CD4-positive, alpha-beta memory T cell (primary cell): ENCODE measurements at regions not wholly inside any gene's neighbourhood (a gene's known extent, or its start where the extent isn't known, plus 50 kb on each side); places are given as distances from the start of the nearest gene placed in this dataset.

Source experiments
- CTCF ChIA-PET: fragments of 350-600 bp; sonication (Branson Sonifier 250); formaldehyde crosslinking; loops from one replicate; lab custom pipeline; 2021; ENCODE audit warnings: inconsistent platforms; ENCODE audit not compliant: partially characterized antibody; lab: Charles Lee
- POLR2A ChIA-PET: fragments of 350-600 bp; sonication (Branson Sonifier 250); formaldehyde crosslinking; loops from one replicate; lab custom pipeline; 2021; ENCODE audit not compliant: partially characterized antibody; lab: Charles Lee
- DNase-seq, 5 donors: peaks; one replicate each; pipeline versions ENCODE4 v3.0.0 to v3.0.0-alpha.2; 2020 to 2022; ENCODE audit warnings: mixed read lengths in 1 of 5
- H3K27ac ChIP-seq: one replicate; pipeline ENCODE4 v1.7.0; 2013; ENCODE audit warnings: low read depth, low read length
- H3K27me3 ChIP-seq: 2 replicates; pipeline ENCODE4 v1.7.0; 2013; ENCODE audit warnings: mild to moderate bottlenecking, low read length, moderate library complexity; ENCODE audit not compliant: insufficient read depth
- H3K36me3 ChIP-seq: 2 replicates; pipeline ENCODE4 v1.7.0; 2013; ENCODE audit warnings: mild to moderate bottlenecking, low read length, moderate library complexity; ENCODE audit not compliant: insufficient read depth
- H3K4me1 ChIP-seq: 2 replicates; pipeline ENCODE4 v1.7.0; 2013; ENCODE audit warnings: mild to moderate bottlenecking, low read length, moderate library complexity; ENCODE audit not compliant: insufficient read depth
- H3K4me3 ChIP-seq, 2 donors: one replicate each; pipeline ENCODE4 v1.7.0; 2013; ENCODE audit warnings: low read length in 2 of 2, mild to moderate bottlenecking in 1 of 2
- H3K9me3 ChIP-seq, 2 donors: one replicate each; pipeline ENCODE4 v1.7.0; 2013; ENCODE audit warnings: low read length in 2 of 2, control low read depth in 1 of 2; ENCODE audit not compliant: control insufficient read depth in 1 of 2
- H3K27ac Mint-ChIP-seq, 7 donors: one replicate each; pipeline ENCODE4 v1.8.0; 2020 to 2021; ENCODE audit warnings: mixed read lengths in 7 of 7, mild to moderate bottlenecking in 6 of 7, inconsistent platforms in 3 of 7, moderate library complexity in 3 of 7
- H3K27me3 Mint-ChIP-seq, 2 donors: one replicate each; pipeline ENCODE4 v1.8.0; 2020 to 2021; ENCODE audit warnings: mixed read lengths in 2 of 2
- H3K36me3 Mint-ChIP-seq, 2 donors: one replicate each; pipeline ENCODE4 v1.8.0; 2020 to 2021; ENCODE audit warnings: mixed read lengths in 2 of 2, inconsistent platforms in 1 of 2, mild to moderate bottlenecking in 1 of 2
- H3K4me1 Mint-ChIP-seq, 4 donors: one replicate each; pipeline ENCODE4 v1.8.0; 2020 to 2021; ENCODE audit warnings: mixed read lengths in 4 of 4, mild to moderate bottlenecking in 1 of 4
- H3K4me3 Mint-ChIP-seq, 8 donors: one replicate each; pipeline ENCODE4 v1.8.0; 2020 to 2021; ENCODE audit warnings: mixed read lengths in 8 of 8, mild to moderate bottlenecking in 7 of 8, moderate library complexity in 6 of 8, inconsistent platforms in 3 of 8
- H3K9me3 Mint-ChIP-seq, 8 donors: one replicate each; pipeline ENCODE4 v1.8.0; 2020 to 2021; ENCODE audit warnings: mixed read lengths in 8 of 8, mild to moderate bottlenecking in 5 of 8, inconsistent platforms in 3 of 8, moderate library complexity in 1 of 8
- intact Hi-C: fragments of 100-400 bp; cut with micrococcal nuclease; formaldehyde crosslinking; loops from one replicate; pipeline ENCODE4 v1.15.1; 2023

GRCh38 chr3:111362381-111363009 lies 179.5 kb upstream of the CD96 start:
- Histone ChIP-seq H3K27ac (no peak overlapping the region), H3K27me3 (no peaks in the 10 kb centered on the region), H3K4me1 (no peaks in the 10 kb centered on the region), H3K36me3 (no peaks in the 10 kb centered on the region), H3K9me3 (no peaks in the 10 kb centered on the region), H3K4me3 (no peak overlapping the region)
- H3K4me1 Mint-ChIP-seq, result no peaks in the 10 kb centered on the region
- H3K36me3 Mint-ChIP-seq, result no peaks in the 10 kb centered on the region
- H3K4me3 Mint-ChIP-seq, result no peak overlapping the region
- DNase-seq, result no peak
- no peak overlapping the region for H3K27ac Mint-ChIP-seq
- ChIA-PET POLR2A (no interaction called here), CTCF (interaction anchor here (1.0 kb wide), 1 partner anchor 352 kb away, joined by 3 read pairs; no protein-coding TSS in a partner anchor)
- H3K9me3 Mint-ChIP-seq, result peaks cover 0 to 4% (median 0%) of the 10 kb centered on the region in 8 donors
- no peaks in the 10 kb centered on the region for H3K27me3 Mint-ChIP-seq
- intact Hi-C loops, result no loop called here

DNA sequence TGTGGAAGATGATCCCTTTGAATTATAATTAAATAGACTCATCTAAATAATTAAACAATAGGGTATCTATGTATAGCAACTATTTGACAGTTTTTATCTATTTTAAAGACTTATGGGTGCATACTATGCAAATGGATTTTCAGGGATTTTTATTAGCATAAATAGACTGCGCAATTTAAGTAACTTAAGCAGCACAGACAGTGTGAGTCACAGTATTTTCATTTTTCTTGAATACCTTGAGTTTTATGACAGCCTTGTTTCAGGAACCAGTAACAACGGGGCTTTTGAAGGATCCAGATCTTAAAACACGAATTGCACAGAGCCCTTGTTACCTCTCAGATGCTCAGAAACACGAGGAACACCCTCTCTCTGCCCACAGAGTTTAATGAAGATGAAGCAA lies 175.5 kb upstream of the CD96 start:
- peaks cover 0 to 20% (median 15%) of the 10 kb centered on the region in 8 donors for H3K9me3 Mint-ChIP-seq
- H3K27me3 ChIP-seq, result no peaks in the 10 kb centered on the region
- no peaks in the 10 kb centered on the region for H3K4me1 ChIP-seq
- H3K27ac Mint-ChIP-seq, result no peak overlapping the region
- no peaks in the 10 kb centered on the region for H3K4me1 Mint-ChIP-seq
- no peaks in the 10 kb centered on the region for H3K36me3 ChIP-seq
- peaks cover 2 to 4% of the 10 kb centered on the region in 2 donors for H3K36me3 Mint-ChIP-seq
- intact Hi-C loops, result no loop called here
- H3K4me3 ChIP-seq, result no peak overlapping the region
- no peak for DNase-seq
- ChIA-PET POLR2A (no interaction called here), CTCF (no interaction called here)
- H3K4me3 Mint-ChIP-seq, result no peak overlapping the region
- H3K27ac ChIP-seq, result no peak overlapping the region
- no peaks in the 10 kb centered on the region for H3K9me3 ChIP-seq
- H3K27me3 Mint-ChIP-seq, result no peaks in the 10 kb centered on the region

DNA sequence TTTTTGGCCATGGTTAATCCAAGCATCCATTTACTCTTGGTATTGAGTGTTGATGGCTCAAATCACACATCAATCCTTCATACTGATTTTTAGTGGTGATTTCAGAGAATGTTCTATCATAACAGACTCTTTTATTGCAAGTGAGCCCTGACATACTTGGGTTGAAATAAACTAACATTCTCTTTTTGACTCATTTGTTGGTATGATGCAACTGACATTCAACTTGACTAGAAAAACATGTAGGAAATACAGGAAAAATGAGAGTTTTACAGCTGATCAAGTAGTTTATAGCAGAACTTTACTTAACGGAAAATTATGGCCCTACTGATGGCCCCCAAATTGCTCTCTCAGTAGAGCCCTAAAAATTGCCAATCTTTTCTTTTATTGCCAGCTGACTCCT lies 173.9 kb upstream of the CD96 start:
- no peaks in the 10 kb centered on the region for H3K36me3 ChIP-seq
- Mint-ChIP-seq H3K4me3 (no peak overlapping the region), H3K27ac (no peak overlapping the region), H3K4me1 (no peaks in the 10 kb centered on the region), H3K27me3 (no peaks in the 10 kb centered on the region), H3K9me3 (peaks cover 0 to 31% (median 28%) of the 10 kb centered on the region in 8 donors), H3K36me3 (peaks cover 2 to 8% of the 10 kb centered on the region in 2 donors)
- DNase-seq, result no peak
- ChIA-PET POLR2A (no interaction called here), CTCF (no interaction called here)
- H3K4me3 ChIP-seq, result no peak overlapping the region
- no peaks in the 10 kb centered on the region for H3K9me3 ChIP-seq
- no peak overlapping the region for H3K27ac ChIP-seq
- H3K4me1 ChIP-seq, result no peaks in the 10 kb centered on the region
- no peaks in the 10 kb centered on the region for H3K27me3 ChIP-seq
- intact Hi-C loops, result no loop called here

DNA sequence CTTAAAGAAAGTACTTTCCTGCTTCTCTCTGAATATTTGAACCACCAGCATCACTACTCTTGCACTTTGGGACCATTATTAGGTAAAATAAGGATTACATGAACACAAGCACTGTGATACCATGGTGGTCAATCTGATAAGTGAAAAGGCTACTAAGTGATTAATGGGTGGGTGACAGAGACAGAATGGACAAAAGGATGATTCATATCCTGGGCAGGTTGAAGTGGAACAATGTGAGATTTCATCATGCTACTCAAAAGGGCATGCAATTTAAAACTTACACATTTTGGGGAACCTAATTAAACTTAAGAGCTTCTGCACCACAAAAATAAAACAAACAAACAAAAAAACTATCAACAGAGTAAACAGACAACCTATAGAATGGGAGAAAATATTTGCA lies 172.0 kb upstream of the CD96 start:
- CTCF ChIA-PET, result no interaction called here
- Mint-ChIP-seq H3K4me3 (no peak overlapping the region), H3K9me3 (peaks cover 0 to 47% (median 34%) of the 10 kb centered on the region in 8 donors), H3K27ac (no peak overlapping the region), H3K27me3 (no peaks in the 10 kb centered on the region), H3K4me1 (no peaks in the 10 kb centered on the region), H3K36me3 (peaks cover 4 to 14% of the 10 kb centered on the region in 2 donors)
- Histone ChIP-seq H3K9me3 (no peaks in the 10 kb centered on the region), H3K36me3 (no peaks in the 10 kb centered on the region), H3K4me1 (no peaks in the 10 kb centered on the region), H3K27me3 (no peaks in the 10 kb centered on the region), H3K27ac (no peak overlapping the region), H3K4me3 (no peak overlapping the region)
- intact Hi-C loops, result no loop called here
- POLR2A ChIA-PET, result no interaction called here
- no peak for DNase-seq

DNA sequence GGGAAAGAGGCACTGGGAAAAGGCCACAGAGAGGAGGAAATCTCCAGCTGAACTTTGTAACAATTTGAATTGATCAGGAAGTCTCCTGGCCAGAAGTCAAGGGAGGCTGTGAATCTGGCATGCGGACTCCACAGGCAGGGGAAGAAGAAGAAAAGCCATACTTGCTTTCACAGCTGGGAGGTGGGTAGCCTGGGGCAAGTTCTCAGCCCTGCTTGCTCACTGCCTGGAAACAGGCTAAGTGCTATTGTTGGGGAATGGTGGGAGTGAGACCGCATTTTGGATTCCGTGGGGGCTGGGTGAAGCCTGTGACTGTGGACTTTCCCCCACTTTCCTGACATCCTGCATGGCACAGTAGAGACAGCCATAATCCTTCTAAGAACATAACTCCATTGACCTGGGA lies 168.8 kb upstream of the CD96 start:
- intact Hi-C loops, result no loop called here

DNA sequence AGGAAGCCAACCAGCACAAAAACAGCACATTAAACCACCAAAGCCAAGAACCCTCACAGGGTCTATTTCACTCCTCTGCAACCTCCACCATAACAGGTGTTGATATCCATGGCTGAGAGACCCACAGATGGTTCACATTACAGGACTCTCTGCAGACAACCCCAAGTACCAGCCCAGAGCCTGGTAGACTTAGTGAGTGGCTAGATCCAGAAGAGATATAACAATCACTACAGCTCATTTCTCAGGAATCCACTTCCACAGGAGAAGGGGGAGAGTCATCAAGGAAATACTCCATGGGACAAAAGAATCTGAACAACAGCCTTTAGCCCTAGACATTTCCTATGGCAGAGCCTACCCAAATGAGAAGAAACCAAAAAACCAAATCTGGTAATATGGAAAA lies 168.1 kb upstream of the CD96 start:
- Mint-ChIP-seq H3K4me1 (no peaks in the 10 kb centered on the region), H3K4me3 (no peak overlapping the region), H3K9me3 (peaks cover 2 to 65% (median 43%) of the 10 kb centered on the region in 8 donors), H3K36me3 (peaks cover 4 to 14% of the 10 kb centered on the region in 2 donors), H3K27ac (no peak overlapping the region), H3K27me3 (peaks cover 0 to 3% of the 10 kb centered on the region in 2 donors)
- H3K4me1 ChIP-seq, result no peaks in the 10 kb centered on the region
- H3K9me3 ChIP-seq, result no peaks in the 10 kb centered on the region
- intact Hi-C loops, result no loop called here
- H3K27ac ChIP-seq, result no peak overlapping the region
- CTCF ChIA-PET, result no interaction called here
- no peaks in the 10 kb centered on the region for H3K36me3 ChIP-seq
- POLR2A ChIA-PET, result no interaction called here
- H3K4me3 ChIP-seq, result no peak overlapping the region
- H3K27me3 ChIP-seq, result no peaks in the 10 kb centered on the region
- DNase-seq, result no peak

More for the DNA sequence above, 168.8 kb upstream of the CD96 start:
- no peak overlapping the region for H3K4me3 ChIP-seq
- H3K4me1 ChIP-seq, result no peaks in the 10 kb centered on the region
- no peak overlapping the region for H3K27ac ChIP-seq
- H3K36me3 Mint-ChIP-seq, result peaks cover 4 to 14% of the 10 kb centered on the region in 2 donors
- no peaks in the 10 kb centered on the region for H3K36me3 ChIP-seq
- H3K27me3 Mint-ChIP-seq, result peaks cover 0 to under 1% of the 10 kb centered on the region in 2 donors
- H3K9me3 ChIP-seq, result no peaks in the 10 kb centered on the region
- no peaks in the 10 kb centered on the region for H3K4me1 Mint-ChIP-seq
- peaks cover 2 to 65% (median 43%) of the 10 kb centered on the region in 8 donors for H3K9me3 Mint-ChIP-seq
- no peak overlapping the region for H3K4me3 Mint-ChIP-seq
- no peaks in the 10 kb centered on the region for H3K27me3 ChIP-seq
- no peak for DNase-seq
- ChIA-PET CTCF (no interaction called here), POLR2A (no interaction called here)
- peak overlapping the region in 1 of 7 donors; percentile 53 for H3K27ac Mint-ChIP-seq

- Mint-ChIP-seq H3K27ac (no peak overlapping the region), H3K4me3 (no peak overlapping the region), H3K9me3 (peaks cover 0 to 12% (median 6%) of the 10 kb centered on the region in 8 donors), H3K4me1 (peaks cover 0 to 5% (median 1%) of the 10 kb centered on the region in 4 donors), H3K27me3 (no peaks in the 10 kb centered on the region), H3K36me3 (no peaks in the 10 kb centered on the region)
- no peaks in the 10 kb centered on the region for H3K4me1 ChIP-seq
- no peak for DNase-seq
- intact Hi-C loops, result no loop called here
- CTCF ChIA-PET, result interaction anchor here (0.7 kb wide), 1 partner anchor 333 kb away, joined by 3 read pairs; no protein-coding TSS in a partner anchor
- H3K27ac ChIP-seq, result no peak overlapping the region
- H3K27me3 ChIP-seq, result no peaks in the 10 kb centered on the region
- POLR2A ChIA-PET, result no interaction called here
- no peaks in the 10 kb centered on the region for H3K36me3 ChIP-seq
- no peaks in the 10 kb centered on the region for H3K9me3 ChIP-seq
- no peak overlapping the region for H3K4me3 ChIP-seq
Observed at GRCh38 chr3:111385971-111386495, 156.0 kb upstream of the CD96 start.
